ENCODE measurements at regions not wholly inside any gene's neighbourhood (a gene's known extent, or its start where the extent isn't known, plus 50 kb on each side); places are given as distances from the start of the nearest gene placed in this dataset.

DNA sequence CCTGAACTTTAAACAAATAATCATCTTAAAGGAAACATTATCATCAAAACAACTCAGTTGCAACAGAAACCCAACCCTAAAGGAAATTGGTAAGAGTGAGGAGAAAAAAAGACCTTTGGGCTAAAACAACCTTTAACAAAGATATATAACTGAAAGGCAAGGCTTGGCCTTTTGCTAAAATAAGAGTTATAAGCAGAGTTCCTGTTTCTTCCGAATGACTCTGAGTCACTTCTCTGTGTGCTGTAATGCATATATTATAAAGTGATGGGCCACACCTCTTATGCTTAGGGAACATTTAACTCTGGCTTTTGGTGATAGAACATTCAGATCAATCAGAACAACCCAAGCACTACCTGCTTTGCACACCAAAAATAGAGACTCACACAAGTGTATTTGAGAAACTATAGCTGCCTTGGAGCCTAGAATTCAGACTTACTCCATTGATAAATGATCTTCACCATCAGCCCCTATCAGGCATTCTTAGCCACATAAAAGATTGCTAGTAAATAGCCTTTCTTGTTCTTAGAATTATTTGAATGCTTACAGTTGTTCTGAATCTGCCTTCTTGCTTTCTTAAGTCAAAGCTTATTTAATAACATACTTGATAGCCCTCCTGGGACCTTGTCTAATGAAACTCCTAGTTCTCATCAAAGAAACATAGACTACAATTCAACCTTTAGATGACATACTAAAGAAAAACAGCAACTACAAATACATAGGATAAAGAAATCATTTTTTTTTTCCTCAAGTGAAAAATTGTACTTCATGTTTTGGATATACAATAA, 294.2 kb upstream of the SEMA6D start:
- no peaks in the 10 kb centered on the region for H3K9me3 ChIP-seq (ENCODE audit: control insufficient read depth, insufficient read depth, low read depth, low read length)
- intact Hi-C loops (cut with micrococcal nuclease; ENCODE audit: unreplicated experiment) (no loop called here), in situ Hi-C loops (cut with HindIII; ENCODE audit: low pct_unique_long_range_greater_than_20kb, low sequenced_read_pairs) (no loop called here)
- CTCF ChIA-PET, result no interaction called here
- no peak overlapping the region for H3K27ac ChIP-seq (ENCODE audit: low read length)
- no peak overlapping the region for H3K4me3 ChIP-seq (ENCODE audit: low read depth in 2 of 2, low read length in 2 of 2)
- H3K36me3 ChIP-seq (ENCODE audit: control insufficient read depth, insufficient read depth, low read length), result no peaks in the 10 kb centered on the region
- no peaks in the 10 kb centered on the region for H3K27me3 ChIP-seq (ENCODE audit: control insufficient read depth, insufficient read depth, low read length)
- H3K4me1 ChIP-seq (ENCODE audit: control insufficient read depth, insufficient read depth, low read length), result no peaks in the 10 kb centered on the region
- BruUV-seq (replicated peaks), result no TSS peak
- TF ChIP-seq TCF7L2 (IDR thresholded peaks at IDR 0.05; ENCODE audit: low read depth, low read length) (no peak), CTCF (IDR thresholded peaks at IDR 0.05) (no peak)
- TF ChIP-seq, protein P1, sequence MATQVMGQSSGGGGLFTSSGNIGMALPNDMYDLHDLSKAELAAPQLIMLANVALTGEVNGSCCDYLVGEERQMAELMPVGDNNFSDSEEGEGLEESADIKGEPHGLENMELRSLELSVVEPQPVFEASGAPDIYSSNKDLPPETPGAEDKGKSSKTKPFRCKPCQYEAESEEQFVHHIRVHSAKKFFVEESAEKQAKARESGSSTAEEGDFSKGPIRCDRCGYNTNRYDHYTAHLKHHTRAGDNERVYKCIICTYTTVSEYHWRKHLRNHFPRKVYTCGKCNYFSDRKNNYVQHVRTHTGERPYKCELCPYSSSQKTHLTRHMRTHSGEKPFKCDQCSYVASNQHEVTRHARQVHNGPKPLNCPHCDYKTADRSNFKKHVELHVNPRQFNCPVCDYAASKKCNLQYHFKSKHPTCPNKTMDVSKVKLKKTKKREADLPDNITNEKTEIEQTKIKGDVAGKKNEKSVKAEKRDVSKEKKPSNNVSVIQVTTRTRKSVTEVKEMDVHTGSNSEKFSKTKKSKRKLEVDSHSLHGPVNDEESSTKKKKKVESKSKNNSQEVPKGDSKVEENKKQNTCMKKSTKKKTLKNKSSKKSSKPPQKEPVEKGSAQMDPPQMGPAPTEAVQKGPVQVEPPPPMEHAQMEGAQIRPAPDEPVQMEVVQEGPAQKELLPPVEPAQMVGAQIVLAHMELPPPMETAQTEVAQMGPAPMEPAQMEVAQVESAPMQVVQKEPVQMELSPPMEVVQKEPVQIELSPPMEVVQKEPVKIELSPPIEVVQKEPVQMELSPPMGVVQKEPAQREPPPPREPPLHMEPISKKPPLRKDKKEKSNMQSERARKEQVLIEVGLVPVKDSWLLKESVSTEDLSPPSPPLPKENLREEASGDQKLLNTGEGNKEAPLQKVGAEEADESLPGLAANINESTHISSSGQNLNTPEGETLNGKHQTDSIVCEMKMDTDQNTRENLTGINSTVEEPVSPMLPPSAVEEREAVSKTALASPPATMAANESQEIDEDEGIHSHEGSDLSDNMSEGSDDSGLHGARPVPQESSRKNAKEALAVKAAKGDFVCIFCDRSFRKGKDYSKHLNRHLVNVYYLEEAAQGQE (IDR thresholded peaks at IDR 0.05; ENCODE audit: insufficient read depth in 1 of 2, low read depth in 2 of 2, low read length in 1 of 2), result no peak
- ATAC-seq (no peak), DNase-seq (ENCODE audit: low read depth, low spot score) (no peak)
- POLR2A ChIA-PET, result no interaction called here

DNA sequence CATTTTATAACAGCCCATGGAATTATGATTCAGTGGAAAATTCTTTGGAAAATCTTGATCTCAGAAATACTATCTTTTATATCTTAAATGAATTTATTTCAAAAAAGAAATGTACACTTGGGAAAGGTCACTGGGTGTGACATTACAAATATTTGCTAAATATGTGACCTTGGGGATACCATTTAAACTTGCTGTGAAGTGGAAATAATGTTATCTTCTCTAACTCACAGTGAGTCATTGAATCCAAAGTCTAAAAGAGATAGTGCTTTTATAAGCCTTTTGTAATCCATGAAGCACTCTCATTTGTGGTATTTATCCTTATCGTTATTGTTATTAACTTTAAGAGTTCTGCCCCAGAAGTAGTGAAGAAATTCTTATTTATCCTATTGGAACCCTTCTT, 289.8 kb upstream of the SEMA6D start:
- no TSS peak for BruUV-seq (replicated peaks)
- DNase-seq (ENCODE audit: low read depth, low spot score) (no peak), ATAC-seq (no peak)
- Histone ChIP-seq H3K27ac (ENCODE audit: low read length) (no peak overlapping the region), H3K27me3 (ENCODE audit: control insufficient read depth, insufficient read depth, low read length) (no peaks in the 10 kb centered on the region), H3K4me1 (ENCODE audit: control insufficient read depth, insufficient read depth, low read length) (no peaks in the 10 kb centered on the region), H3K36me3 (ENCODE audit: control insufficient read depth, insufficient read depth, low read length) (no peaks in the 10 kb centered on the region), H3K4me3 (ENCODE audit: low read depth in 2 of 2, low read length in 2 of 2) (no peak overlapping the region), H3K9me3 (ENCODE audit: control insufficient read depth, insufficient read depth, low read depth, low read length) (no peaks in the 10 kb centered on the region)
- in situ Hi-C loops (cut with HindIII; ENCODE audit: low pct_unique_long_range_greater_than_20kb, low sequenced_read_pairs), result no loop called here
- ChIA-PET CTCF (no interaction called here), POLR2A (no interaction called here)
- no peak for TF ChIP-seq SIN3A (IDR thresholded peaks at IDR 0.05; ENCODE audit: borderline replicate concordance, insufficient read depth, low read depth, low read length)
- no peak for TF ChIP-seq CTCF (IDR thresholded peaks at IDR 0.05)
- TF ChIP-seq TCF7L2 (IDR thresholded peaks at IDR 0.05; ENCODE audit: low read depth, low read length), result no peak
- no peak for TF ChIP-seq POLR2AphosphoS5 (IDR thresholded peaks at IDR 0.05; ENCODE audit: low read depth, low read length)
- TF ChIP-seq, protein P1 (IDR thresholded peaks at IDR 0.05; ENCODE audit: insufficient read depth in 1 of 2, low read depth in 2 of 2, low read length in 1 of 2), result no peak
- intact Hi-C loops (cut with micrococcal nuclease; ENCODE audit: unreplicated experiment), result no loop called here
